Astrocyte of the cerebellum (primary cell): ENCODE measurements at regions not wholly inside any gene's neighbourhood (a gene's known extent, or its start where the extent isn't known, plus 50 kb on each side); places are given as distances from the start of the nearest gene placed in this dataset.
"Not testable (repeated sequence)": the region's sequence is repeated elsewhere in the genome, so short reads cannot be mapped to it uniquely, and the experiment has no call there.

Experiments
- DNase-seq: peaks from one replicate; pipeline ENCODE4 v3.0.0-alpha.2; 2011; ENCODE audit warnings: low read depth
- H3K4me3 ChIP-seq: 2 replicates; pipeline ENCODE4 v1.5.1; 2011; ENCODE audit warnings: mild to moderate bottlenecking, low read depth, low read length, moderate library complexity
- CTCF ChIP-seq: IDR thresholded peaks from 2 replicates; pipeline ENCODE4 v1.5.1; 2012; ENCODE audit warnings: low read length, low read depth, moderate library complexity, mild to moderate bottlenecking; ENCODE audit errors: missing control alignments
- in situ Hi-C: cut with HindIII; loops from 2 replicates; pipeline ENCODE4 v1.10.0; 2017; ENCODE audit warnings: low sequenced_read_pairs

GRCh38 chr2:192515937-192516336, 321.2 kb upstream of the TMEFF2 start:
- in situ Hi-C loops = no loop called here
- no peak for TF ChIP-seq CTCF
- DNase-seq = no peak
- H3K4me3 ChIP-seq = no peak overlapping the region

DNA sequence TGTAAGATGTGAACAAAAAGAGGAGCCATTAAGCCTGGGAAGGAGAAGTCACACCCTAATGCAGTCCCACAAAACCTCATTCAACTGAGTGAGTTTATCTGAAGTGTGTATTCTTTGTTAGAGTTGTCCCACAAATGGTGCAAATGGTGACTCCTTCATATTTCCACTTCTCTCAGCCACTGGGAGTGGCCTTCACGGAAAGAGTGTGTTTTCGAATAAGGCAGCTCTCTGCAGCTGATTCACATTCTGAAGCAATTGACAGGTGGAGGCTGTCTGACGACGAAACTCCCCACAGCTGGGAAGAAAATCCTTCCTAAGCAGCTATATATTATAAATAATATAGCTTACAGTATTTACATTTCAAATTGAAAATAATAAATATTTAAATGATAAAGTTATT, 318.8 kb upstream of the TMEFF2 start:
- no peak for DNase-seq
- H3K4me3 ChIP-seq = no peak overlapping the region
- TF ChIP-seq CTCF = no peak
- in situ Hi-C loops = no loop called here

- DNase-seq, in situ Hi-C loops: not testable (repeated sequence)
These were observed 313.2 kb upstream of the TMEFF2 start for GRCh38 chr2:192507836-192508450.

GRCh38 chr2:192500550-192501200, 305.9 kb upstream of the TMEFF2 start:
- in situ Hi-C loops = no loop called here
- TF ChIP-seq CTCF = no peak
- peak; percentile 9 for DNase-seq
- no peak overlapping the region for H3K4me3 ChIP-seq

More at GRCh38 chr2:192507836-192508450, 313.2 kb upstream of the TMEFF2 start:
- H3K4me3 ChIP-seq = not testable (repeated sequence)

DNA sequence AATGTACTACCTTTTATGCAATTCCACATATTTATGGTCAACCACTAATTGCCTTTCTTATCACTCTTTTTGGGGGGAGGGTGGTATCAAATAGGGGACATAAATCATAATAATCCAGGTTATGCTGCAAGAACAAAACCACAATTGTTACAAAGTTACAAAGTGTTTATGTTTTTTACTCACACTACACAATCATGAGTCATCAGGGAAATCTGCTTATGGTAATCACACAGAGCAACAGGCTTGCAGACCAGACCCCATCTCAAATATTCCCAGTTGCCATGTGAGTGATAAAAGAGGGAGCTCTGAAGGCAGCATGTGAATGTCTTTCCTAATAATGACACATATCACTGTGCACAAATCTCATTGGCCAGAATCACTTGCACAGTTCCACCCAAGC, 304.7 kb upstream of the TMEFF2 start:
- peak; percentile 1 for DNase-seq
- TF ChIP-seq CTCF = no peak
- no peak overlapping the region for H3K4me3 ChIP-seq
- in situ Hi-C loops = no loop called here

GRCh38 chr2:192498747-192499146, 304.0 kb upstream of the TMEFF2 start:
- H3K4me3 ChIP-seq = no peak overlapping the region
- no peak for TF ChIP-seq CTCF
- no peak for DNase-seq
- in situ Hi-C loops = no loop called here

DNA sequence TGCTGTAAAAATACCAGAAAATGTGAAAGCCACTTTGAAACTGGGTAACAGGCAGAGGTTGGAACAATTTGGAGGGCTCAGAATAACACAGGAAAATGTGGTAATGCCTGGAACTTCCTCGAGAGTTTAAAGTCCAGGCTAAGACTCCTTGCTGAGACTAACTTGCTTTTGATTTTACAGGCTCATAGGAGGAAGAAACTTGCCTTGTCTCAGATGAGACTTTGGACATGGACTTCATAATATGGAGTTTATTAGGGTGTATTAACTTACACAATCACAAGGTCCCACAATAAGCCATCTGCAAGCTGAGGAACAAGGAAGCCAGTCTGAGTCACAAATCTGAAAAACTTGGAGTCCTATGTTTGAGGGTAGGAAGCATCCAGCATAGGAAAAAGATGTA, 293.4 kb upstream of the TMEFF2 start:
- H3K4me3 ChIP-seq, DNase-seq, in situ Hi-C loops: not testable (repeated sequence)

- TF ChIP-seq CTCF = no peak
- DNase-seq = no peak
- no peak overlapping the region for H3K4me3 ChIP-seq
- in situ Hi-C loops = no loop called here
These were observed 292.9 kb upstream of the TMEFF2 start for GRCh38 chr2:192487636-192488035.
